ENCODE measurements at regions not wholly inside any gene's neighbourhood (a gene's known extent, or its start where the extent isn't known, plus 50 kb on each side); places are given as distances from the start of the nearest gene placed in this dataset.

DNA sequence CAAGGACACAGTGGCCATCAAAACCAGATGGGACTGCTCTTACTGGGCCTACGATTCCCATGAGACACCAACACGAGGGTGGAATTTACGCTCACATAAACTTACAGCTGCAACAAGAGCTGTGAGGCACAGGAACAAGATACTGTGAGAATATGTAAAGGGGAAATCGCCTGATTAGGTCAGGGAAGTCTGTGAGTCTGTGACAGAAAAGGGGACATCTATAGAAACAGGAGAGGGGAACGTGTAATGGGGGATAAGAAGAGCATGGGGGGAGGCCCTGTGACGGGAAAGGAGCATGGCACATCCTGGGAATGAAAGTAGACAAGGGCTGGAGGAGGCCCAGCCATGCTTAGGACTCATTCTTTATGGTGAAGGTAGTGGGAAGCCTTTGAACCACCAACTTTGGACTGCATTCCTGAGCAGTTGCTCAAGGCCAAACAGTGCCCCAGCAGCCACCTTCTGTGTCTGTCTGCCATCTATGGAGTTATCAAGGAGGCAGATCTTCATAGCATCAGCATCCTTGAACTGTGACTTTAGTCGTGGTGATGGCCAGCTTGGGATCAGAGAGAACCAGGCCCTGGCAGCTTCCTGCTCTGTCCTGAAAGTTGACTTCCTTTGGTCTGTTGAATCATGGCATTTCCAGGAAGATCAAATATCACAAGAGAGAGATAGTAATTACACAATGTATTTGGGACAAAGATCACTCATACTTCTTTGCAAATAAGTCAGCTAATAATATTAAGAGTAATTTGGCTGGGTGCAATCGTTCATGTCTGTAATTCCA lies 87.9 kb upstream of the FAM169A start:
- TF ChIP-seq, protein P1, sequence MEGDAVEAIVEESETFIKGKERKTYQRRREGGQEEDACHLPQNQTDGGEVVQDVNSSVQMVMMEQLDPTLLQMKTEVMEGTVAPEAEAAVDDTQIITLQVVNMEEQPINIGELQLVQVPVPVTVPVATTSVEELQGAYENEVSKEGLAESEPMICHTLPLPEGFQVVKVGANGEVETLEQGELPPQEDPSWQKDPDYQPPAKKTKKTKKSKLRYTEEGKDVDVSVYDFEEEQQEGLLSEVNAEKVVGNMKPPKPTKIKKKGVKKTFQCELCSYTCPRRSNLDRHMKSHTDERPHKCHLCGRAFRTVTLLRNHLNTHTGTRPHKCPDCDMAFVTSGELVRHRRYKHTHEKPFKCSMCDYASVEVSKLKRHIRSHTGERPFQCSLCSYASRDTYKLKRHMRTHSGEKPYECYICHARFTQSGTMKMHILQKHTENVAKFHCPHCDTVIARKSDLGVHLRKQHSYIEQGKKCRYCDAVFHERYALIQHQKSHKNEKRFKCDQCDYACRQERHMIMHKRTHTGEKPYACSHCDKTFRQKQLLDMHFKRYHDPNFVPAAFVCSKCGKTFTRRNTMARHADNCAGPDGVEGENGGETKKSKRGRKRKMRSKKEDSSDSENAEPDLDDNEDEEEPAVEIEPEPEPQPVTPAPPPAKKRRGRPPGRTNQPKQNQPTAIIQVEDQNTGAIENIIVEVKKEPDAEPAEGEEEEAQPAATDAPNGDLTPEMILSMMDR (IDR thresholded peaks at IDR 0.05 in 4 of 5, conservative IDR thresholded peaks at IDR 0.05 in 1 of 5): no peak
- TF ChIP-seq POLR2A (IDR thresholded peaks at IDR 0.05): no peak

All from gastrocnemius medialis (tissue), 4 donors.